HG02759 (cell line): ENCODE measurements at regions not wholly inside any gene's neighbourhood (a gene's known extent, or its start where the extent isn't known, plus 50 kb on each side); places are given as distances from the start of the nearest gene placed in this dataset.

Experiments used
- ATAC-seq: cut with Tn5 transposase; IDR thresholded peaks from one replicate; pipeline ENCODE4 v1.9.1; 2021; ENCODE audit warnings: mild to moderate bottlenecking, moderate library complexity; ENCODE audit not compliant: unreplicated experiment

- ATAC-seq, result no peak
Observed at GRCh38 chr7:35581605-35582210, 113.2 kb downstream of the HERPUD2 start.

- ATAC-seq, result no peak
Observed at GRCh38 chr7:35576031-35576573, 118.8 kb downstream of the HERPUD2 start.

GRCh38 chr7:35571611-35572240 lies 123.2 kb downstream of the HERPUD2 start:
- no peak for ATAC-seq

GRCh38 chr7:35570937-35571336 lies 124.0 kb downstream of the HERPUD2 start:
- no peak for ATAC-seq

GRCh38 chr7:35565927-35566326 lies 129.0 kb downstream of the HERPUD2 start:
- ATAC-seq, result no peak

- no peak for ATAC-seq
Observed at GRCh38 chr7:35558841-35559240, 136.1 kb downstream of the HERPUD2 start.

- ATAC-seq, result no peak
Observed at GRCh38 chr7:35556515-35557471, 138.1 kb downstream of the HERPUD2 start.

- ATAC-seq, result no peak
Observed at GRCh38 chr7:35555934-35556333, 139.0 kb downstream of the HERPUD2 start.

GRCh38 chr7:35555386-35555785 lies 139.5 kb downstream of the HERPUD2 start:
- ATAC-seq, result no peak

- no peak for ATAC-seq
Observed at GRCh38 chr7:35553519-35553918, 141.4 kb downstream of the HERPUD2 start.

- no peak for ATAC-seq
Observed at GRCh38 chr7:35552691-35553090, 142.2 kb downstream of the HERPUD2 start.

GRCh38 chr7:35551321-35552081 lies 143.4 kb downstream of the HERPUD2 start:
- no peak for ATAC-seq

GRCh38 chr7:35550831-35551230 lies 144.1 kb downstream of the HERPUD2 start:
- ATAC-seq, result no peak

- ATAC-seq, result no peak
Observed at GRCh38 chr7:35549781-35550180, 145.2 kb downstream of the HERPUD2 start.

- ATAC-seq, result no peak
Observed at GRCh38 chr7:35548291-35548690, 146.6 kb downstream of the HERPUD2 start.

GRCh38 chr7:35546691-35547429 lies 148.1 kb downstream of the HERPUD2 start:
- no peak for ATAC-seq

GRCh38 chr7:35545831-35546230 lies 149.1 kb downstream of the HERPUD2 start:
- no peak for ATAC-seq

GRCh38 chr7:35544028-35544742 lies 150.8 kb downstream of the HERPUD2 start:
- no peak for ATAC-seq
